HEK293 (cell line): ENCODE measurements at regions not wholly inside any gene's neighbourhood (a gene's known extent, or its start where the extent isn't known, plus 50 kb on each side); places are given as distances from the start of the nearest gene placed in this dataset.

Experiments used
- CTCF ChIA-PET: fragments of 350-600 bp; formaldehyde crosslinking; extraction: SDS; loops from one replicate; lab custom pipeline; 2021; ENCODE audit warnings: antibody characterized with exemption; lab: Yijun Ruan, JAX
- POLR2A ChIA-PET: fragments of 300-600 bp; formaldehyde crosslinking; extraction: SDS; loops from one replicate; lab custom pipeline; 2020; ENCODE audit warnings: antibody characterized with exemption, inconsistent platforms; lab: Yijun Ruan, JAX
- H3K27ac ChIP-seq: fragments of 200-500 bp; sonication (Bioruptor generic); 2 replicates; pipeline ENCODE4 v1.5.1; 2014; ENCODE audit warnings: low read depth, low read length, control low read depth, inconsistent platforms; ENCODE audit errors: extremely low read depth
- H3K36me3 ChIP-seq, 2 experiments: fragments of 200-500 bp in 1 of 2; sonication (Bioruptor generic) in 1 of 2; 1 replicate in 1 of 2; 2 replicates in 1 of 2; pipeline ENCODE4 v1.5.1; 2014 to 2017; ENCODE audit warnings: inconsistent platforms in 2 of 2, low read length in 2 of 2; ENCODE audit not compliant: control insufficient read depth in 2 of 2, insufficient read depth in 1 of 2
- H3K4me1 ChIP-seq: fragments of 200-500 bp; sonication (Bioruptor generic); 2 replicates; pipeline ENCODE4 v1.5.1; 2014; ENCODE audit warnings: mild to moderate bottlenecking, low read length, inconsistent platforms; ENCODE audit not compliant: control insufficient read depth, insufficient read depth
- H3K4me3 ChIP-seq: 2 replicates; pipeline ENCODE4 v1.5.1; 2011; ENCODE audit warnings: low read depth, mild to moderate bottlenecking, control low read depth, low read length, moderate library complexity
- H3K9me3 ChIP-seq: fragments of 200-500 bp; sonication (Bioruptor generic); 2 replicates; pipeline ENCODE4 v1.5.1; 2014; ENCODE audit warnings: low read depth, low read length, inconsistent platforms; ENCODE audit not compliant: control insufficient read depth, insufficient read depth
- EGR2 ChIP-seq: fragments of 450-650 bp; formaldehyde crosslinking; IDR thresholded peaks from 2 replicates; pipeline ENCODE4 v1.5.1; 2016; ENCODE audit warnings: low read depth, missing biosample characterization, missing genetic modification characterization
- HOXA7 ChIP-seq: sonication (generic); formaldehyde crosslinking; IDR thresholded peaks from 2 replicates; pipeline ENCODE4 v1.8.1; 2022; ENCODE audit warnings: missing genetic modification reagents, borderline replicate concordance
- OSR2 ChIP-seq: fragments of 450-650 bp; formaldehyde crosslinking; IDR thresholded peaks from 2 replicates; pipeline ENCODE4 v1.5.1; 2016; ENCODE audit warnings: missing biosample characterization, missing genetic modification characterization
- OVOL3 ChIP-seq: fragments of 450-650 bp; formaldehyde crosslinking; IDR thresholded peaks from 2 replicates; pipeline ENCODE4 v1.5.1; 2016; ENCODE audit warnings: missing biosample characterization, missing genetic modification characterization
- PRDM1 ChIP-seq: fragments of 450-650 bp; formaldehyde crosslinking; IDR thresholded peaks from 2 replicates; pipeline ENCODE4; 2016; ENCODE audit warnings: missing biosample characterization, missing genetic modification characterization
- SCRT1 ChIP-seq: fragments of 450-650 bp; formaldehyde crosslinking; IDR thresholded peaks from 2 replicates; pipeline ENCODE4 v1.5.1; 2016; ENCODE audit warnings: missing biosample characterization, missing genetic modification characterization, borderline replicate concordance
- TCF7L2 ChIP-seq: IDR thresholded peaks from 2 replicates; pipeline ENCODE4 v1.6.1; 2011; ENCODE audit warnings: low read depth, mild to moderate bottlenecking, inconsistent platforms, low read length, moderate library complexity, borderline replicate concordance
- YY1 ChIP-seq: fragments of 450-650 bp; formaldehyde crosslinking; IDR thresholded peaks from 2 replicates; pipeline ENCODE4 v1.5.1; 2018; ENCODE audit warnings: missing biosample characterization, missing genetic modification characterization
- ZBTB17 ChIP-seq: fragments of 450-650 bp; formaldehyde crosslinking; IDR thresholded peaks from 2 replicates; pipeline ENCODE4 v1.5.1; 2016; ENCODE audit warnings: missing biosample characterization, missing genetic modification characterization
- ZFP3 ChIP-seq: fragments of 450-650 bp; formaldehyde crosslinking; IDR thresholded peaks from 2 replicates; pipeline ENCODE4 v1.5.1; 2016; ENCODE audit warnings: low read depth, missing biosample characterization, missing genetic modification characterization
- ZFP37 ChIP-seq: fragments of 450-650 bp; formaldehyde crosslinking; IDR thresholded peaks from 2 replicates; pipeline ENCODE4 v1.5.1; 2016; ENCODE audit warnings: missing biosample characterization, missing genetic modification characterization
- ZNF202 ChIP-seq: fragments of 450-650 bp; formaldehyde crosslinking; IDR thresholded peaks from 2 replicates; pipeline ENCODE4 v1.5.1; 2016; ENCODE audit warnings: missing biosample characterization, missing genetic modification characterization, borderline replicate concordance
- ZNF366 ChIP-seq: fragments of 450-650 bp; formaldehyde crosslinking; conservative IDR thresholded peaks from 2 replicates; pipeline ENCODE4 v1.5.1; 2016; ENCODE audit warnings: missing biosample characterization, missing genetic modification characterization
- ZNF404 ChIP-seq: fragments of 450-650 bp; formaldehyde crosslinking; IDR thresholded peaks from 2 replicates; pipeline ENCODE4 v1.5.1; 2017; ENCODE audit warnings: missing biosample characterization, missing genetic modification characterization
- ZNF529 ChIP-seq: fragments of 450-650 bp; formaldehyde crosslinking; IDR thresholded peaks from 2 replicates; pipeline ENCODE4 v1.5.1; 2017; ENCODE audit warnings: missing genetic modification characterization, missing biosample characterization; ENCODE audit not compliant: insufficient replicate concordance
- ZNF596 ChIP-seq: fragments of 450-650 bp; IDR thresholded peaks from 2 replicates; pipeline ENCODE4 v1.5.0; 2018; ENCODE audit warnings: missing biosample characterization, mild to moderate bottlenecking, missing genetic modification characterization, moderate library complexity
- ZNF621 ChIP-seq: fragments of 450-650 bp; formaldehyde crosslinking; IDR thresholded peaks from 2 replicates; pipeline ENCODE4 v1.5.1; 2017; ENCODE audit warnings: missing biosample characterization, missing genetic modification characterization
- ZNF623 ChIP-seq: fragments of 450-650 bp; formaldehyde crosslinking; IDR thresholded peaks from 2 replicates; pipeline ENCODE4 v1.5.1; 2016; ENCODE audit warnings: missing biosample characterization, missing genetic modification characterization
- ZNF654 ChIP-seq: fragments of 450-650 bp; formaldehyde crosslinking; IDR thresholded peaks from 2 replicates; pipeline ENCODE4 v1.5.1; 2016; ENCODE audit warnings: low read depth, missing biosample characterization, missing genetic modification characterization
- ZNF670 ChIP-seq: fragments of 450-650 bp; formaldehyde crosslinking; IDR thresholded peaks from 2 replicates; pipeline ENCODE4 v1.5.1; 2016; ENCODE audit warnings: missing biosample characterization, missing genetic modification characterization, low read depth
- ZNF692 ChIP-seq: fragments of 450-650 bp; formaldehyde crosslinking; IDR thresholded peaks from 2 replicates; pipeline ENCODE4 v1.5.1; 2016; ENCODE audit warnings: missing biosample characterization, missing genetic modification characterization
- ZNF704 ChIP-seq: fragments of 450-650 bp; formaldehyde crosslinking; IDR thresholded peaks from 2 replicates; pipeline ENCODE4 v1.5.1; 2016; ENCODE audit warnings: missing biosample characterization, missing genetic modification characterization
- ZNF768 ChIP-seq: fragments of 450-650 bp; formaldehyde crosslinking; IDR thresholded peaks from 2 replicates; pipeline ENCODE4 v1.5.1; 2018; ENCODE audit warnings: missing biosample characterization, mild to moderate bottlenecking, missing genetic modification characterization
- ZNF785 ChIP-seq: fragments of 450-650 bp; formaldehyde crosslinking; IDR thresholded peaks from 2 replicates; pipeline ENCODE4 v1.5.1; 2016; ENCODE audit warnings: missing biosample characterization, missing genetic modification characterization
- ZSCAN18 ChIP-seq: fragments of 450-650 bp; formaldehyde crosslinking; IDR thresholded peaks from 2 replicates; pipeline ENCODE4 v1.5.1; 2016; ENCODE audit warnings: missing biosample characterization, missing genetic modification characterization
- TF ChIP-seq, protein P1 (sequence below): fragments of 450-650 bp; IDR thresholded peaks from 2 replicates; pipeline ENCODE4 v1.5.1; 2018; ENCODE audit warnings: missing biosample characterization, missing genetic modification characterization

- H3K36me3 ChIP-seq: no peaks in the 10 kb centered on the region
- H3K27ac ChIP-seq: no peak overlapping the region
- H3K9me3 ChIP-seq: no peaks in the 10 kb centered on the region
- ChIA-PET CTCF (interaction anchor here (0.6 kb wide), 1 partner anchor 263 kb away, joined by 5 read pairs; no protein-coding TSS in a partner anchor), POLR2A (no interaction called here)
- TF ChIP-seq ZNF623 (tag by site-specific recombination) (no peak), HOXA7 (CRISPR knock-in tag) (no peak), ZFP37 (tag by site-specific recombination) (no peak), ZFP3 (tag by site-specific recombination) (no peak), OVOL3 (tag by site-specific recombination) (no peak), ZNF621 (tag by site-specific recombination) (no peak), YY1 (tag by site-specific recombination) (no peak)
- H3K4me1 ChIP-seq: no peaks in the 10 kb centered on the region
- H3K4me3 ChIP-seq: no peak overlapping the region
Measured at GRCh38 chr2:236738030-236738429, 168.4 kb downstream of the ACKR3 start.

DNA sequence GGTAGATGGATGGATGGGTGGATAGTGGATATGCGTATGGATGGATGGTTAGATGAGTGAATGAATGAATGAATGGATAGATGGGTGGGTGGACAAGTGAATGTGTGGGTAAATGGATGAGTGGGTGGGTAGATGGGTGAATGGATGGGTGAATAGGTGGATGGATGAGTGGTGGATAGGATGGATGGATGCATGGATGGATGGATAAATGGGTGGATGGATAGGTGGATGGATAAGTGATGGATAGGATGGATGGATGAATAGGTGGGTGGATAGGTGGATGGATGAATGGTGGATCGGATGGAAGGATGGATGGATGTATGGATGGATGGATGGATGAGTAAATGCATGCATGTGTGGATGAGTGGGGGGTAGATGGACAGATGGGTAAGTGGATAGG is 169.3 kb downstream of the ACKR3 start:
- Histone ChIP-seq H3K4me3 (no peak overlapping the region), H3K4me1 (no peaks in the 10 kb centered on the region), H3K9me3 (no peaks in the 10 kb centered on the region), H3K27ac (no peak overlapping the region), H3K36me3 (no peaks in the 10 kb centered on the region)
- ChIA-PET POLR2A (no interaction called here), CTCF (interaction anchor here (0.6 kb wide), 1 partner anchor 84 kb away, joined by 4 read pairs; no protein-coding TSS in a partner anchor)
- TF ChIP-seq ZBTB17 (tag by site-specific recombination): peak; percentile 51; the same call in 1 of the 2 replicates
- TF ChIP-seq OSR2: no peak
- no peak for TF ChIP-seq SCRT1 (tag by site-specific recombination)
- 0 out of 2 replicates have a peak, but pooled peaks have one; percentile 24 for TF ChIP-seq EGR2
- peak; percentile 89 for TF ChIP-seq ZNF366 (tag by site-specific recombination)

GRCh38 chr2:236739663-236740062 is 170.0 kb downstream of the ACKR3 start:
- Histone ChIP-seq H3K4me1 (no peaks in the 10 kb centered on the region), H3K9me3 (no peaks in the 10 kb centered on the region), H3K27ac (no peak overlapping the region), H3K4me3 (no peak overlapping the region), H3K36me3 (no peaks in the 10 kb centered on the region)
- ChIA-PET CTCF (no interaction called here), POLR2A (no interaction called here)
- TF ChIP-seq ZNF596 (no peak), PRDM1 (no peak), ZNF692 (tag by site-specific recombination) (no peak), ZNF768 (tag by site-specific recombination) (no peak)

GRCh38 chr2:236740506-236740905 is 170.9 kb downstream of the ACKR3 start:
- Histone ChIP-seq H3K9me3 (no peaks in the 10 kb centered on the region), H3K4me1 (no peaks in the 10 kb centered on the region), H3K27ac (no peak overlapping the region), H3K4me3 (no peak overlapping the region), H3K36me3 (no peaks in the 10 kb centered on the region)
- ChIA-PET POLR2A (no interaction called here), CTCF (no interaction called here)
- TF ChIP-seq ZNF529 (tag by site-specific recombination) (no peak), ZNF404 (no peak), ZNF785 (tag by site-specific recombination) (no peak), ZBTB17 (tag by site-specific recombination) (no peak), ZNF704 (tag by site-specific recombination) (no peak), ZNF654 (no peak), TCF7L2 (no peak), ZNF670 (tag by site-specific recombination) (no peak), ZNF596 (no peak), ZNF202 (tag by site-specific recombination) (no peak), ZSCAN18 (tag by site-specific recombination) (no peak)
- TF ChIP-seq, protein P1, sequence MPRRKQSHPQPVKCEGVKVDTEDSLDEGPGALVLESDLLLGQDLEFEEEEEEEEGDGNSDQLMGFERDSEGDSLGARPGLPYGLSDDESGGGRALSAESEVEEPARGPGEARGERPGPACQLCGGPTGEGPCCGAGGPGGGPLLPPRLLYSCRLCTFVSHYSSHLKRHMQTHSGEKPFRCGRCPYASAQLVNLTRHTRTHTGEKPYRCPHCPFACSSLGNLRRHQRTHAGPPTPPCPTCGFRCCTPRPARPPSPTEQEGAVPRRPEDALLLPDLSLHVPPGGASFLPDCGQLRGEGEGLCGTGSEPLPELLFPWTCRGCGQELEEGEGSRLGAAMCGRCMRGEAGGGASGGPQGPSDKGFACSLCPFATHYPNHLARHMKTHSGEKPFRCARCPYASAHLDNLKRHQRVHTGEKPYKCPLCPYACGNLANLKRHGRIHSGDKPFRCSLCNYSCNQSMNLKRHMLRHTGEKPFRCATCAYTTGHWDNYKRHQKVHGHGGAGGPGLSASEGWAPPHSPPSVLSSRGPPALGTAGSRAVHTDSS: no peak
